Globus pallidus (tissue), 1 donor: ENCODE measurements at regions not wholly inside any gene's neighbourhood (a gene's known extent, or its start where the extent isn't known, plus 50 kb on each side); places are given as distances from the start of the nearest gene placed in this dataset.

Experiments
- DNase-seq: peaks from one replicate; pipeline ENCODE4 v3.0.0-alpha.2; 2015; ENCODE audit warnings: low spot score

GRCh38 chr11:119520966-119521365 lies 98.0 kb upstream of the THY1 start:
- no peak for DNase-seq

- DNase-seq = no peak
These were observed 97.4 kb upstream of the THY1 start for GRCh38 chr11:119520400-119520799.

- DNase-seq = no peak
These were observed 96.8 kb upstream of the THY1 start for GRCh38 chr11:119519796-119520195.

- no peak for DNase-seq
These were observed 96.1 kb upstream of the THY1 start for GRCh38 chr11:119518746-119519730.

GRCh38 chr11:119515771-119516400 lies 92.9 kb upstream of the THY1 start:
- no peak for DNase-seq

GRCh38 chr11:119513806-119514170 lies 90.8 kb upstream of the THY1 start:
- DNase-seq = no peak

GRCh38 chr11:119513131-119513805 lies 90.3 kb upstream of the THY1 start:
- no peak for DNase-seq

- DNase-seq = no peak
These were observed 89.4 kb upstream of the THY1 start for GRCh38 chr11:119512369-119512768.

GRCh38 chr11:119511614-119512306 lies 88.8 kb upstream of the THY1 start:
- no peak for DNase-seq

GRCh38 chr11:119509969-119510401 lies 87.0 kb upstream of the THY1 start:
- DNase-seq = no peak

GRCh38 chr11:119509282-119509841 lies 86.4 kb upstream of the THY1 start:
- no peak for DNase-seq

GRCh38 chr11:119506436-119506835 lies 83.5 kb upstream of the THY1 start:
- no peak for DNase-seq

- no peak for DNase-seq
These were observed 82.9 kb upstream of the THY1 start for GRCh38 chr11:119505861-119506260.

GRCh38 chr11:119505071-119505470 lies 82.1 kb upstream of the THY1 start:
- no peak for DNase-seq

- no peak for DNase-seq
These were observed 81.4 kb upstream of the THY1 start for GRCh38 chr11:119504371-119504770.

- no peak for DNase-seq
These were observed 78.9 kb upstream of the THY1 start for GRCh38 chr11:119501777-119502405.

- DNase-seq = no peak
These were observed 74.7 kb upstream of the THY1 start for GRCh38 chr11:119497717-119498116.

- no peak for DNase-seq
These were observed 74.0 kb upstream of the THY1 start for GRCh38 chr11:119496997-119497396.

- DNase-seq = no peak
These were observed 73.5 kb upstream of the THY1 start for GRCh38 chr11:119496469-119496868.

- no peak for DNase-seq
These were observed 70.7 kb upstream of the THY1 start for GRCh38 chr11:119493712-119494111.

GRCh38 chr11:119491753-119492510 lies 69.0 kb upstream of the THY1 start:
- DNase-seq = no peak
